ENCODE measurements at regions not wholly inside any gene's neighbourhood (a gene's known extent, or its start where the extent isn't known, plus 50 kb on each side); places are given as distances from the start of the nearest gene placed in this dataset.
"Not testable (repeated sequence)": the region's sequence is repeated elsewhere in the genome, so short reads cannot be mapped to it uniquely, and the experiment has no call there.

DNA sequence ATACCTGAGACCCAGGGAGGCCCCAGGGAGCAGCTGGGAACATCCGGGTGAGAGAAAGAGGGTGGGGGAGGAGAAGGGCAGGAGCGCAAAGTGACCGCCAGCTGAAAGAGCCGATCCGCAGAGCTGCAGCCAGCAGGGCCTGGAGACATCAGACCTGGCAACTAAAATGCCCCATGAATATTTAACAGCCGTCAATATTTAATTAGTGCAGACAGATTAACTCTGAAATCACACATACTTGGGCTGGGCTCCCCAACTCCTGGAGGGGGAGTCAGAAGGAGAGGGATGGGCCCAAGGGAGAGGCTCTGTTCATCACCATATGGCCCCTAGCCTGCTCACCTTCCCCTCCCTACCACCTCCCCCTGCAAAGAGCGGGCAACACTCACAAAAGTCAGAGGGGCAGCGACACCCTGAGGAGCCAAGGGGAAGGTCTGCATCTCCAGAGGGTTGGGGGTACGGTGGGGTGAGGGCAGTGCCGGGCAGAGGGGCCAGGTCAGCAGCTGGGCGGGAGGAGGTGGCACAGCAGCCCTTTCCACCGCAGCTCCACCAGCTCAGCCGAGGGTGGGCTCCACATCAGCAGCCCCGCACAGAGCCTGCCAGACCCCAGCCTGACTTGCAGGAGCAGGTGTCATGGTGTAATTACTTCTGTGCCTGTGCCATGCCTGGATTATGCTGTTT is 61.9 kb upstream of the CCL1 start:
- Histone ChIP-seq H3K4me1 (ENCODE audit: control insufficient read depth, low read depth, low read length) (no peaks in the 10 kb centered on the region), H3K27me3 (ENCODE audit: insufficient read depth, low read length, poor library complexity) (no peaks in the 10 kb centered on the region), H2AK5ac (ENCODE audit: low read length) (no peak overlapping the region), H3K4me2 (ENCODE audit: low read length) (no peak overlapping the region), H3K9ac (ENCODE audit: low read length) (no peak overlapping the region), H4K5ac (ENCODE audit: low read length) (no peak overlapping the region), H2BK120ac (ENCODE audit: low read depth, low read length) (no peak overlapping the region), H2BK5ac (ENCODE audit: low read length) (no peak overlapping the region), H3K79me1 (ENCODE audit: low read length) (no peaks in the 10 kb centered on the region), H3K4ac (ENCODE audit: low read depth, low read length) (no peak overlapping the region), H2BK15ac (replicated peaks; ENCODE audit: low read depth) (no peak overlapping the region), H3K36me3 (ENCODE audit: control insufficient read depth, insufficient read depth, low read length) (no peaks in the 10 kb centered on the region), H3K4me3 (ENCODE audit: low read length) (no peak overlapping the region), H3K23ac (ENCODE audit: low read length) (no peak overlapping the region), H3K56ac (ENCODE audit: low read length) (peak overlapping the region; percentile 35), H3K18ac (ENCODE audit: low read length) (no peak overlapping the region), H3K79me2 (ENCODE audit: control insufficient read depth, insufficient read depth, low read length) (no peaks in the 10 kb centered on the region), H3K27ac (ENCODE audit: low read depth, low read length) (no peak overlapping the region), H4K8ac (ENCODE audit: low read depth, low read length) (no peak overlapping the region)
- WGBS (ENCODE audit: extremely low coverage, insufficient coverage, low lambda C conversion rate), result no CpG with 5 or more reads among the region's 14 CpGs
- peak; percentile 49 for DNase-seq

DNA sequence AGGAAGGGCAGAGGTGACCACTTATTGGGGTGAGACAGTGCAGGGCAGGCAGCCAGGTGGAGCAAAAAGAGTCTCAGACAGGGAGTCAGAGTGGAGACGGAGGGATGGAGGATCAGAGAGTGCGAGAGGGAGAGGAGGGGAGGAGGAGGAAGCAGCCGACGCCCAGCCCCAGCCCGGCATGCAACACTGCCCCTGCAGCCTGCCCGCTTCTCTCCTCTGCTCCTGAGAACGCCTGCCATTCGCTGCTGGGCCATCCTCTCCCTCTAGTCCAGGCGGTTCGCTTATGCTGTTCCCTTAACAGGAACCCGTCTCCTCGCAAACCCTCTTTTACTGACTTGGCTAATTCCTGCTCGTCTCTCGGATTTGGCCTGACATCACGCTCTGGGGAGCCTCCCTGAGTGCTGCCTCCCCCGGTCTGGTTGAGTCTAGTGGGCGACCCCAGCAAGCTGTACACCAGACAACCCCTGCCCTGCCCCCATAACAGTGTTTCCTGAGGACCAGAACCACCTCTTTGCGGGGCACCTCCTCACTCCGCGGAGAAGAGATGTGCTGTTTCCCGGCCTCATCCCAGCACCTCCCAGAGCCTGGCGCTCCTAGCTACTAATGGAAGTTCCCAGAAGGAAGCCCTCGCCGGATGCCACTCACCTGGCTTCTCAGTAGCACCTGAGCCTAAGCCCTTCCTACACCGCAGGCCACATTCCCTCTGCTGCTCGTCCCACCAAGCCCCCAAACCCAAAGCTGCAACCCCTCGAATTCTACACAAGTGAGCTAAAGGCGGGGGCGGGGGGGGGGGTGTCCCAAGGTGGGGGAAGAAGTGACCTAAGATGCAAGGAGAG is 61.2 kb upstream of the CCL1 start:
- Histone ChIP-seq H2AK5ac (ENCODE audit: low read length) (no peak overlapping the region), H3K4me3 (ENCODE audit: low read length) (peak overlapping the region; percentile 26), H4K5ac (ENCODE audit: low read length) (no peak overlapping the region), H3K4me2 (ENCODE audit: low read length) (peak overlapping the region; percentile 74), H3K27ac (ENCODE audit: low read depth, low read length) (no peak overlapping the region), H3K18ac (ENCODE audit: low read length) (no peak overlapping the region), H3K9ac (ENCODE audit: low read length) (peak overlapping the region; percentile 54), H2BK120ac (ENCODE audit: low read depth, low read length) (no peak overlapping the region), H2BK15ac (replicated peaks; ENCODE audit: low read depth) (no peak overlapping the region), H3K23ac (ENCODE audit: low read length) (no peak overlapping the region), H3K4ac (ENCODE audit: low read depth, low read length) (no peak overlapping the region), H4K8ac (ENCODE audit: low read depth, low read length) (no peak overlapping the region), H3K79me2 (ENCODE audit: control insufficient read depth, insufficient read depth, low read length) (no peaks in the 10 kb centered on the region), H2BK5ac (ENCODE audit: low read length) (no peak overlapping the region), H3K36me3 (ENCODE audit: control insufficient read depth, insufficient read depth, low read length) (no peaks in the 10 kb centered on the region), H3K27me3 (ENCODE audit: insufficient read depth, low read length, poor library complexity) (no peaks in the 10 kb centered on the region), H3K79me1 (ENCODE audit: low read length) (no peaks in the 10 kb centered on the region), H3K56ac (ENCODE audit: low read length) (peak overlapping the region; percentile 35), H3K4me1 (ENCODE audit: control insufficient read depth, low read depth, low read length) (no peaks in the 10 kb centered on the region)
- no CpG with 5 or more reads among the region's 29 CpGs for WGBS (ENCODE audit: extremely low coverage, insufficient coverage, low lambda C conversion rate)
- peak; percentile 51 for DNase-seq

DNA sequence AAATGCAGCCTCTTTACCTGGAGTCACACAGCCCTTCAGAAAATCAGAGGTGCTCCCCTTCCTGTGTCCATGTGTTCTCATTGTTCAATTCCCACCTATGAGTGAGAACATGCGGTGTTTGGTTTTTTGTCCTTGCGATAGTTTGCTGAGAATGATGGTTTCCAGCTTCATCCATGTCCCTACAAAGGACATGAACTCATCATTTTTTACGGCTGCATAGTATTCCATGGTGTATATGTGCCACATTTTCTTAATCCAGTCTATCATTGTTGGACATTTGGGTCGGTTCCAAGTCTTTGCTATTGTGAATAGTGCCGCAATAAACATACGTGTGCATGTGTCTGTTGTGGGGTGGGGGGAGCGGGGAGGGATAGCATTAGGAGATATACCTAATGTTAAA is 60.3 kb upstream of the CCL1 start:
- H3K4ac ChIP-seq (ENCODE audit: low read depth, low read length); H3K79me2 ChIP-seq (ENCODE audit: control insufficient read depth, insufficient read depth, low read length); H2BK5ac ChIP-seq (ENCODE audit: low read length); H3K27ac ChIP-seq (ENCODE audit: low read depth, low read length); H2AK5ac ChIP-seq (ENCODE audit: low read length); H3K27me3 ChIP-seq (ENCODE audit: insufficient read depth, low read length, poor library complexity); H2BK120ac ChIP-seq (ENCODE audit: low read depth, low read length); H3K56ac ChIP-seq (ENCODE audit: low read length); H3K4me2 ChIP-seq (ENCODE audit: low read length); H3K9ac ChIP-seq (ENCODE audit: low read length); H2BK15ac ChIP-seq (replicated peaks; ENCODE audit: low read depth); H4K5ac ChIP-seq (ENCODE audit: low read length); DNase-seq; H3K18ac ChIP-seq (ENCODE audit: low read length); H3K4me3 ChIP-seq (ENCODE audit: low read length); H3K79me1 ChIP-seq (ENCODE audit: low read length); H3K23ac ChIP-seq (ENCODE audit: low read length); H3K36me3 ChIP-seq (ENCODE audit: control insufficient read depth, insufficient read depth, low read length); H3K4me1 ChIP-seq (ENCODE audit: control insufficient read depth, low read depth, low read length); H4K8ac ChIP-seq (ENCODE audit: low read depth, low read length): not testable (repeated sequence)
- no CpG with 5 or more reads among the region's 7 CpGs for WGBS (ENCODE audit: extremely low coverage, insufficient coverage, low lambda C conversion rate)

DNA sequence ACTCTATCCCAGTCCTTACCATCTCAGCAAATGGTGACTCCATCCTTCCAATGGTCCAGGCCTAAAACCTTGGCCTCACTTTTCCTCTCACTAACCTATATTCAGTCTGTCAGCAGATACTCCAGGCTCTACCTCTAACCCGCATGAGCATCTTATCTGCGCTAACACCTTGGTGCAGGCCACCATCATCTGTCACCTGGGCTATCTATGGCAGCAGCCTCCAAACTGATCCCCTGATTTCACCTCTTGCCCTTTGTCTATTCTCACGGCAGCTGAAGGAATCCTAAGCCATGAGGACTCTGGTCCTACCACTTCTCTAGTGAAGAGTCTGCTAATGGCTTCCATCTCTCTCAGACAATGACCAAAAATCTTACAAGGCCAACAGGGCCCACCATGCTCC is 57.9 kb upstream of the CCL1 start:
- no peak overlapping the region for H2BK15ac ChIP-seq (replicated peaks; ENCODE audit: low read depth)
- WGBS (ENCODE audit: extremely low coverage, insufficient coverage, low lambda C conversion rate), result no CpG with 5 or more reads among the region's 3 CpGs
- H3K27me3 ChIP-seq (ENCODE audit: insufficient read depth, low read length, poor library complexity), result no peaks in the 10 kb centered on the region
- no peak for DNase-seq
- H2BK5ac ChIP-seq (ENCODE audit: low read length), result no peak overlapping the region
- no peak overlapping the region for H3K4ac ChIP-seq (ENCODE audit: low read depth, low read length)
- H3K79me1 ChIP-seq (ENCODE audit: low read length), result no peaks in the 10 kb centered on the region
- no peaks in the 10 kb centered on the region for H3K79me2 ChIP-seq (ENCODE audit: control insufficient read depth, insufficient read depth, low read length)
- H3K27ac ChIP-seq (ENCODE audit: low read depth, low read length), result no peak overlapping the region
- H3K36me3 ChIP-seq (ENCODE audit: control insufficient read depth, insufficient read depth, low read length), result no peaks in the 10 kb centered on the region
- H2AK5ac ChIP-seq (ENCODE audit: low read length), result no peak overlapping the region
- no peak overlapping the region for H3K18ac ChIP-seq (ENCODE audit: low read length)
- H3K4me1 ChIP-seq (ENCODE audit: control insufficient read depth, low read depth, low read length), result no peaks in the 10 kb centered on the region
- no peak overlapping the region for H3K56ac ChIP-seq (ENCODE audit: low read length)
- no peak overlapping the region for H4K8ac ChIP-seq (ENCODE audit: low read depth, low read length)
- H3K4me3 ChIP-seq (ENCODE audit: low read length), result no peak overlapping the region
- H3K9ac ChIP-seq (ENCODE audit: low read length), result no peak overlapping the region
- no peak overlapping the region for H3K23ac ChIP-seq (ENCODE audit: low read length)
- no peak overlapping the region for H3K4me2 ChIP-seq (ENCODE audit: low read length)
- no peak overlapping the region for H2BK120ac ChIP-seq (ENCODE audit: low read depth, low read length)
- no peak overlapping the region for H4K5ac ChIP-seq (ENCODE audit: low read length)

DNA sequence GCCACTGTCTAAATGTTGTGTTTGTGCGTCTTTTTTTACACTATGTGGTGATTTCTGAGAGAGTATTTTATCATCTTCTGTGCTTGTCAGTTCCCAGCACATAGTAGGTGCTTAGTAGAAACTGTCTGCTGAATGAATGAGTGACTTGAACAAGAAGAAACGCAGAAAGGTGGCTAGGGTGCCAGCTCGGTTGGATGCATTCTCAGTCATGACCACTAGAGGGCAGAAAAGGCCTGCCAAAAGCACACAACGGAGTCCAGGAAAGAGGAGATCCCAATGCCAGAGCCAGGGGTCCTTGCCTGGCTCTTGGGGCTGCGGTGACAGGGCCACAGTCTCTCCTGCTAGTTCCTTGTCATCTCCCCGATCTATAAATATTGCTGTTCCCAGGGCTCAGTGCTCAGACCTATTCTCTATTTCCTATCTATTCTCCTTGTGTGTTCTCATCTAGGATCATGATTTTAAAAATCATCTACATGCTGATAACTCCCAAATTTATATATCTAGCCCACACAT is 57.3 kb upstream of the CCL1 start:
- no peaks in the 10 kb centered on the region for H3K79me2 ChIP-seq (ENCODE audit: control insufficient read depth, insufficient read depth, low read length)
- H4K8ac ChIP-seq (ENCODE audit: low read depth, low read length), result no peak overlapping the region
- H3K36me3 ChIP-seq (ENCODE audit: control insufficient read depth, insufficient read depth, low read length), result no peaks in the 10 kb centered on the region
- H3K23ac ChIP-seq (ENCODE audit: low read length), result no peak overlapping the region
- H3K9ac ChIP-seq (ENCODE audit: low read length), result no peak overlapping the region
- H3K4ac ChIP-seq (ENCODE audit: low read depth, low read length), result no peak overlapping the region
- no peak overlapping the region for H2BK15ac ChIP-seq (replicated peaks; ENCODE audit: low read depth)
- peak; percentile 76 for DNase-seq
- no peak overlapping the region for H3K27ac ChIP-seq (ENCODE audit: low read depth, low read length)
- H2BK5ac ChIP-seq (ENCODE audit: low read length), result no peak overlapping the region
- WGBS (ENCODE audit: extremely low coverage, insufficient coverage, low lambda C conversion rate), result no CpG with 5 or more reads among the region's 6 CpGs
- no peak overlapping the region for H4K5ac ChIP-seq (ENCODE audit: low read length)
- H3K4me1 ChIP-seq (ENCODE audit: control insufficient read depth, low read depth, low read length), result no peaks in the 10 kb centered on the region
- no peak overlapping the region for H3K4me3 ChIP-seq (ENCODE audit: low read length)
- H3K79me1 ChIP-seq (ENCODE audit: low read length), result no peaks in the 10 kb centered on the region
- H2BK120ac ChIP-seq (ENCODE audit: low read depth, low read length), result no peak overlapping the region
- no peak overlapping the region for H2AK5ac ChIP-seq (ENCODE audit: low read length)
- no peak overlapping the region for H3K18ac ChIP-seq (ENCODE audit: low read length)
- H3K56ac ChIP-seq (ENCODE audit: low read length), result no peak overlapping the region
- no peak overlapping the region for H3K4me2 ChIP-seq (ENCODE audit: low read length)
- no peaks in the 10 kb centered on the region for H3K27me3 ChIP-seq (ENCODE audit: insufficient read depth, low read length, poor library complexity)
